ENCODE measurements at regions not wholly inside any gene's neighbourhood (a gene's known extent, or its start where the extent isn't known, plus 50 kb on each side); places are given as distances from the start of the nearest gene placed in this dataset.

GRCh38 chr4:156196722-156197121, 243.1 kb upstream of the CTSO start:
- TF ChIP-seq, protein P1, sequence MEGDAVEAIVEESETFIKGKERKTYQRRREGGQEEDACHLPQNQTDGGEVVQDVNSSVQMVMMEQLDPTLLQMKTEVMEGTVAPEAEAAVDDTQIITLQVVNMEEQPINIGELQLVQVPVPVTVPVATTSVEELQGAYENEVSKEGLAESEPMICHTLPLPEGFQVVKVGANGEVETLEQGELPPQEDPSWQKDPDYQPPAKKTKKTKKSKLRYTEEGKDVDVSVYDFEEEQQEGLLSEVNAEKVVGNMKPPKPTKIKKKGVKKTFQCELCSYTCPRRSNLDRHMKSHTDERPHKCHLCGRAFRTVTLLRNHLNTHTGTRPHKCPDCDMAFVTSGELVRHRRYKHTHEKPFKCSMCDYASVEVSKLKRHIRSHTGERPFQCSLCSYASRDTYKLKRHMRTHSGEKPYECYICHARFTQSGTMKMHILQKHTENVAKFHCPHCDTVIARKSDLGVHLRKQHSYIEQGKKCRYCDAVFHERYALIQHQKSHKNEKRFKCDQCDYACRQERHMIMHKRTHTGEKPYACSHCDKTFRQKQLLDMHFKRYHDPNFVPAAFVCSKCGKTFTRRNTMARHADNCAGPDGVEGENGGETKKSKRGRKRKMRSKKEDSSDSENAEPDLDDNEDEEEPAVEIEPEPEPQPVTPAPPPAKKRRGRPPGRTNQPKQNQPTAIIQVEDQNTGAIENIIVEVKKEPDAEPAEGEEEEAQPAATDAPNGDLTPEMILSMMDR (IDR thresholded peaks at IDR 0.05) = no peak
- no peak for TF ChIP-seq POLR2A (IDR thresholded peaks at IDR 0.05)

All from lower leg skin (tissue), 3 donors.